Endothelial cell (in vitro differentiated cells): ENCODE measurements at regions not wholly inside any gene's neighbourhood (a gene's known extent, or its start where the extent isn't known, plus 50 kb on each side); places are given as distances from the start of the nearest gene placed in this dataset.
"Not testable (repeated sequence)": the region's sequence is repeated elsewhere in the genome, so short reads cannot be mapped to it uniquely, and the experiment has no call there.

Source experiments
- DNase-seq: peaks from one replicate; pipeline ENCODE4 v3.0.0; 2021; ENCODE audit warnings: low spot score
- H3K27ac Mint-ChIP-seq: one replicate; pipeline ENCODE4 v1.8.0; 2021; ENCODE audit warnings: mixed read lengths, inconsistent platforms; ENCODE audit not compliant: unreplicated experiment
- H3K27me3 Mint-ChIP-seq: one replicate; pipeline ENCODE4 v1.8.0; 2021; ENCODE audit warnings: mild to moderate bottlenecking, moderate library complexity, mixed read lengths, inconsistent platforms; ENCODE audit not compliant: unreplicated experiment
- H3K36me3 Mint-ChIP-seq: one replicate; pipeline ENCODE4 v1.8.0; 2021; ENCODE audit warnings: mild to moderate bottlenecking, low read depth, mixed read lengths, inconsistent platforms; ENCODE audit not compliant: unreplicated experiment
- H3K4me1 Mint-ChIP-seq: one replicate; pipeline ENCODE4 v1.8.0; 2021; ENCODE audit warnings: mild to moderate bottlenecking, mixed read lengths, inconsistent platforms; ENCODE audit not compliant: unreplicated experiment
- H3K4me3 Mint-ChIP-seq: one replicate; pipeline ENCODE4 v1.8.0; 2021; ENCODE audit warnings: mild to moderate bottlenecking, mixed read lengths, inconsistent platforms; ENCODE audit not compliant: unreplicated experiment
- H3K9me3 Mint-ChIP-seq: one replicate; pipeline ENCODE4 v1.8.0; 2021; ENCODE audit warnings: mixed read lengths, inconsistent platforms; ENCODE audit not compliant: unreplicated experiment
- TF ChIP-seq, protein P1 (sequence below): fragments of 200-600 bp; sonication (generic); IDR thresholded peaks from one replicate; pipeline ENCODE4 v1.5.0; 2021; ENCODE audit warnings: antibody characterized with exemption; ENCODE audit not compliant: unreplicated experiment

DNA sequence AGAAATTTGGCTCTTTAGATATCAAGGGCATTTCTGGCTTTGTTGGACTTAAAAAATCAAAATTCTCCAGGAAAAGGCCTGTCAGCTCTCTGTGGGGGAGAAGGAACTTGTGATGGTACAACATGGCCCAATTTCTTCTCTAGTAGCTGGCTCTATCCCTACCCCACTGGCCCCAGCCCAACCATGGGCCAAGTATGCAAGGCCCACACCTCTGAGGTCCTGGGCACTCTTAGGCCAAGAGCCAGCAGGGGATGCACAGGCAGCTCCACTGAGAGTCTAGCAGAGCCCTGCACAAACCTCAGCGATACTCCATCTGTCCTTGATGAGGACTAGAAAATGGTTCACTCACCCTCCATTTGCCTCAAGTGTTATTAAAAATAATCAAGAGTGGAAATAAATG is 261.2 kb downstream of the C7orf25 start:
- Mint-ChIP-seq H3K27ac (no peak overlapping the region), H3K36me3 (no peaks in the 10 kb centered on the region), H3K27me3 (peaks cover 2% of the 10 kb centered on the region), H3K4me1 (peaks cover 14% of the 10 kb centered on the region), H3K9me3 (no peaks in the 10 kb centered on the region), H3K4me3 (no peak overlapping the region)
- DNase-seq, result no peak
- TF ChIP-seq, protein P1, sequence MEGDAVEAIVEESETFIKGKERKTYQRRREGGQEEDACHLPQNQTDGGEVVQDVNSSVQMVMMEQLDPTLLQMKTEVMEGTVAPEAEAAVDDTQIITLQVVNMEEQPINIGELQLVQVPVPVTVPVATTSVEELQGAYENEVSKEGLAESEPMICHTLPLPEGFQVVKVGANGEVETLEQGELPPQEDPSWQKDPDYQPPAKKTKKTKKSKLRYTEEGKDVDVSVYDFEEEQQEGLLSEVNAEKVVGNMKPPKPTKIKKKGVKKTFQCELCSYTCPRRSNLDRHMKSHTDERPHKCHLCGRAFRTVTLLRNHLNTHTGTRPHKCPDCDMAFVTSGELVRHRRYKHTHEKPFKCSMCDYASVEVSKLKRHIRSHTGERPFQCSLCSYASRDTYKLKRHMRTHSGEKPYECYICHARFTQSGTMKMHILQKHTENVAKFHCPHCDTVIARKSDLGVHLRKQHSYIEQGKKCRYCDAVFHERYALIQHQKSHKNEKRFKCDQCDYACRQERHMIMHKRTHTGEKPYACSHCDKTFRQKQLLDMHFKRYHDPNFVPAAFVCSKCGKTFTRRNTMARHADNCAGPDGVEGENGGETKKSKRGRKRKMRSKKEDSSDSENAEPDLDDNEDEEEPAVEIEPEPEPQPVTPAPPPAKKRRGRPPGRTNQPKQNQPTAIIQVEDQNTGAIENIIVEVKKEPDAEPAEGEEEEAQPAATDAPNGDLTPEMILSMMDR, result no peak

- DNase-seq, result no peak
- Mint-ChIP-seq H3K27ac (no peak overlapping the region), H3K4me3 (no peak overlapping the region), H3K27me3 (peaks cover 2% of the 10 kb centered on the region), H3K4me1 (peaks cover 14% of the 10 kb centered on the region), H3K36me3 (no peaks in the 10 kb centered on the region), H3K9me3 (no peaks in the 10 kb centered on the region)
- TF ChIP-seq, protein P1, result no peak
Measured at GRCh38 chr7:42650171-42650570, 261.7 kb downstream of the C7orf25 start.

DNA sequence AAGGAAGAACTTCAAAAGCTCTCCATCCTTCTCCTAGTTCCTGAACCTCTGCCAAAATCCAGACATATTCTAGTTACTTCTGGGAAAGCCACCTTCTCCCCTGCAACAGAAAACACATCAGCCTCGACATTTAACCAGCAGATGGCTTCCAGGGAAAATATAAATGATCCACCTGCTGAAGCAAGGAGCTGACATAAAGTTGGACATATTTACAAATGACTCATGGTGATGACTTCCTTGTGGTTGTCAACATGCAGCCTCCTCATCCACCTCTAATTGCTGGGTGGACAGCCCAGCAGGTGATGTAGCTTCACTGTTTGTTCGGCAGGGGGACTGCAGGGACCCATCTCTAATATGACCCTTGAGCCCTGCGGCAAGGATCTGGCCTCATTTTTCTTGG is 266.0 kb downstream of the C7orf25 start:
- DNase-seq, result no peak
- Mint-ChIP-seq H3K4me3 (no peak overlapping the region), H3K27me3 (no peaks in the 10 kb centered on the region), H3K4me1 (peaks cover 2% of the 10 kb centered on the region), H3K9me3 (no peaks in the 10 kb centered on the region), H3K27ac (no peak overlapping the region), H3K36me3 (no peaks in the 10 kb centered on the region)
- TF ChIP-seq, protein P1, result no peak

- TF ChIP-seq, protein P1, result no peak
- no peak for DNase-seq
- H3K4me3 Mint-ChIP-seq, result no peak overlapping the region
- H3K27me3 Mint-ChIP-seq, result no peaks in the 10 kb centered on the region
- no peak overlapping the region for H3K27ac Mint-ChIP-seq
- H3K4me1 Mint-ChIP-seq, result no peaks in the 10 kb centered on the region
- no peaks in the 10 kb centered on the region for H3K9me3 Mint-ChIP-seq
- no peaks in the 10 kb centered on the region for H3K36me3 Mint-ChIP-seq
Measured at GRCh38 chr7:42642699-42643098, 269.2 kb downstream of the C7orf25 start.

- no peak for DNase-seq
- H3K27me3 Mint-ChIP-seq, result peaks cover 2% of the 10 kb centered on the region
- H3K4me1 Mint-ChIP-seq, result no peaks in the 10 kb centered on the region
- no peak overlapping the region for H3K4me3 Mint-ChIP-seq
- H3K9me3 Mint-ChIP-seq, result no peaks in the 10 kb centered on the region
- TF ChIP-seq, protein P1, result no peak
- no peaks in the 10 kb centered on the region for H3K36me3 Mint-ChIP-seq
- H3K27ac Mint-ChIP-seq, result no peak overlapping the region
Measured at GRCh38 chr7:42639930-42640329, 271.9 kb downstream of the C7orf25 start.

GRCh38 chr7:42636380-42636779 is 275.5 kb downstream of the C7orf25 start:
- not testable (repeated sequence) for H3K27me3 Mint-ChIP-seq, H3K36me3 Mint-ChIP-seq, H3K27ac Mint-ChIP-seq, H3K4me3 Mint-ChIP-seq, H3K4me1 Mint-ChIP-seq, H3K9me3 Mint-ChIP-seq, DNase-seq
